HFFc6 (cell line): ENCODE measurements at regions not wholly inside any gene's neighbourhood (a gene's known extent, or its start where the extent isn't known, plus 50 kb on each side); places are given as distances from the start of the nearest gene placed in this dataset.

Experiments
- DNase-seq: peaks from one replicate; pipeline ENCODE4 v3.0.0-alpha.2; 2018
- H3K27ac Mint-ChIP-seq: 2 replicates; pipeline ENCODE4 v1.8.0; 2020; ENCODE audit warnings: mild to moderate bottlenecking, mixed read lengths
- H3K27me3 Mint-ChIP-seq: 2 replicates; pipeline ENCODE4 v1.8.0; 2021; ENCODE audit warnings: mild to moderate bottlenecking, moderate library complexity, mixed read lengths; ENCODE audit not compliant: insufficient read depth
- H3K36me3 Mint-ChIP-seq: 2 replicates; pipeline ENCODE4 v1.8.0; 2021; ENCODE audit warnings: low read depth, mixed read lengths
- H3K4me1 Mint-ChIP-seq: 2 replicates; pipeline ENCODE4 v1.8.0; 2020; ENCODE audit warnings: low read depth, mixed read lengths
- H3K4me3 Mint-ChIP-seq: 2 replicates; pipeline ENCODE4 v1.8.0; 2020; ENCODE audit warnings: mild to moderate bottlenecking, moderate library complexity, mixed read lengths
- H3K9me3 Mint-ChIP-seq: 2 replicates; pipeline ENCODE4 v1.8.0; 2020; ENCODE audit warnings: mild to moderate bottlenecking, mixed read lengths
- TF ChIP-seq, protein P1 (sequence below): fragments of 200-600 bp; sonication (generic); IDR thresholded peaks from 2 replicates; pipeline ENCODE4 v1.5.0; 2021; ENCODE audit warnings: antibody characterized with exemption, mild to moderate bottlenecking

DNA sequence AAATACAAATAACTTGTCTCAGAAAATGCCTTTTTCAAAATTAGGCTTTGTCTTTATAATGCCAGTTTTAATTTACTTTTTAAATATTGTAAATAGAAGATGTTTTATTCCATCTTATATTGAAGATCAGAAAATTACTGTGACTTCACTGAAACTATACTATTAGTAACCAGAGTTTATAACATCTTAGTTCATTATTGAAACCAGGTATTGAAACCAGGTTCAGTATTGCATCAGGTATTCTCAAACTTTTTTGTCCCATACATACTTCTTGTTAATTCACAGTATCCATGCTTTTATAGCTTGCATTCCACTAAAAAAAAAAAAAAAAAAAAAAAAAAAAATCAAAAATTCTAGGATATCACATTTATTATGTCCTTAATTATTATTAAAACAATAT is 227.5 kb downstream of the GXYLT1 start:
- Mint-ChIP-seq H3K27ac (no peak overlapping the region), H3K9me3 (no peaks in the 10 kb centered on the region; the same call in 1 of the 2 replicates), H3K27me3 (no peaks in the 10 kb centered on the region), H3K4me3 (no peak overlapping the region), H3K36me3 (no peaks in the 10 kb centered on the region), H3K4me1 (no peaks in the 10 kb centered on the region)
- no peak for DNase-seq
- TF ChIP-seq, protein P1, sequence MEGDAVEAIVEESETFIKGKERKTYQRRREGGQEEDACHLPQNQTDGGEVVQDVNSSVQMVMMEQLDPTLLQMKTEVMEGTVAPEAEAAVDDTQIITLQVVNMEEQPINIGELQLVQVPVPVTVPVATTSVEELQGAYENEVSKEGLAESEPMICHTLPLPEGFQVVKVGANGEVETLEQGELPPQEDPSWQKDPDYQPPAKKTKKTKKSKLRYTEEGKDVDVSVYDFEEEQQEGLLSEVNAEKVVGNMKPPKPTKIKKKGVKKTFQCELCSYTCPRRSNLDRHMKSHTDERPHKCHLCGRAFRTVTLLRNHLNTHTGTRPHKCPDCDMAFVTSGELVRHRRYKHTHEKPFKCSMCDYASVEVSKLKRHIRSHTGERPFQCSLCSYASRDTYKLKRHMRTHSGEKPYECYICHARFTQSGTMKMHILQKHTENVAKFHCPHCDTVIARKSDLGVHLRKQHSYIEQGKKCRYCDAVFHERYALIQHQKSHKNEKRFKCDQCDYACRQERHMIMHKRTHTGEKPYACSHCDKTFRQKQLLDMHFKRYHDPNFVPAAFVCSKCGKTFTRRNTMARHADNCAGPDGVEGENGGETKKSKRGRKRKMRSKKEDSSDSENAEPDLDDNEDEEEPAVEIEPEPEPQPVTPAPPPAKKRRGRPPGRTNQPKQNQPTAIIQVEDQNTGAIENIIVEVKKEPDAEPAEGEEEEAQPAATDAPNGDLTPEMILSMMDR = no peak

DNA sequence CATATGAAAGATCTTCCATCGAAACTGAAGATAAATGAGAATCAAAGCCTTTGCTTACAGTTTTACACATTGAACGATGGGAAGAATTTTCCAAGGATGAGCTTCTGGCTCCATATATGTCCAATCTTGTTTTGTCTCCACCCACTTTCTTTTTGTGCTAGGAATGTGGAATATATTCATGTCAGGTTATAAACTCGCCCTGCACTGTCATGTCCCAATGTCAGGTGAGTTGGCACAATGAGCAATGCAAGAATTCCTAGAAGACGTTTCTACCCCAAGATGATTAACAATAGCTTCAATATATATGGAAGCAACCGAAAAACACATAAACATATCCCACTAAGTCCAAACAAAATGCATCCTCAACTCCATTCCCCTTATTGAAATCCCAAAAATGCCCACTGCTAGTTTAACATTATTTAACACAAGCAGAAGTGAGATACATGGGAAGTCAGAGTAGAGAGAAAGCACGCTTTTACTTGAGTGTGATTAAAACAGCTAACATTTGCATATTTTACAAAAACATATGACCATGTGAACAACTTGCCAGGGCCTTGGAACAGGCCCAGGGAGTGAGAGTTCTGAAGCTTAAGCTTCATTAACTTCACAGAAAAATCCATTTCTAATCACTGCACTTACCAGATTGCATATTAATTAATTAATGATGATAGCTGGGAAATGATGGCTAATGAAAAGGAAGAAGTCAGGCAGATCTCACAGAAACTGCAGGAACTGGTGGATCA is 233.9 kb downstream of the GXYLT1 start:
- no peaks in the 10 kb centered on the region for H3K4me1 Mint-ChIP-seq
- H3K4me3 Mint-ChIP-seq = no peak overlapping the region
- H3K27me3 Mint-ChIP-seq = peaks cover 1% of the 10 kb centered on the region
- peaks cover 15% of the 10 kb centered on the region for H3K9me3 Mint-ChIP-seq
- H3K27ac Mint-ChIP-seq = no peak overlapping the region
- no peak for DNase-seq
- no peaks in the 10 kb centered on the region for H3K36me3 Mint-ChIP-seq
- TF ChIP-seq, protein P1 = no peak

DNA sequence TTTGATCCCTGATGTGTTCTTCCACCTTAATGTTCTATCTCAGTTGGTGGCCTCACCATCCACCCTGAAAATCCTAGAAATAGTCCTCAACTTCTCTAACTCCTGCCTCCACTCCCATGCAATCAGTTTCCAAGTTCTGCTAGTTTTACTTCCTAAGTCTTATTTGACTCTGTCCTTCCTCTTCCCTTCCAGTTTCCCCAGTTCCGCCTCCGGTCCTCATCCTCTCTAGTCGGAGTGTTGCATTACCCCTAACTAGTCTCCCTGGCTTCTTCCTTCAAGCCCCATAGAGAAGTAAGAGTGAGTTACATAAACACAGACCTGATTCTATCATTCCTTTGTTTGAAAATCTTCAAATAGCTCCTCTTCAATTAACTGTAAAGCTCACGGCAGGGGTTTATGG is 236.5 kb downstream of the GXYLT1 start:
- Mint-ChIP-seq H3K27ac (no peak overlapping the region), H3K4me1 (no peaks in the 10 kb centered on the region), H3K4me3 (no peak overlapping the region), H3K36me3 (no peaks in the 10 kb centered on the region), H3K9me3 (peaks cover 27% of the 10 kb centered on the region), H3K27me3 (peaks cover 1% of the 10 kb centered on the region)
- TF ChIP-seq, protein P1 = no peak
- DNase-seq = no peak

DNA sequence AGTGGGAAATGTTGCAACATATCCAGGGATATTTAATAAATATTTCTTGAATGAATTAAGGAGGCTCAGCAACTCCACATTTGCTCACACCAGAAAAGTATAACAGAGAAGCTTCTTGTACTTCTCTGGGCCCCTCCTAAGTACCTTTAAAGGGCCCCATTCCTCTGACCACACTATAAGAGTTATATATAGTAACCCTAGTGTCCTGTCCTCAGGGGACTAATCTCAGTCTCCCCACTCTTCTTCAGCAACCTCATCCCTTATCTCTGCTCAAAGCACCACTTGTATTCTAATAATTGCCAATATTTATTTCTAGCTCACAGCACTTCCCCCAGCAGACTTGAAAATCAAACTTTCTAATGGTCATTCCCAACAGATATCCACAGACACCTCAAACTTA is 237.1 kb downstream of the GXYLT1 start:
- Mint-ChIP-seq H3K27ac (no peak overlapping the region), H3K27me3 (peaks cover 1% of the 10 kb centered on the region), H3K4me3 (no peak overlapping the region), H3K9me3 (peaks cover 29% of the 10 kb centered on the region), H3K4me1 (no peaks in the 10 kb centered on the region), H3K36me3 (no peaks in the 10 kb centered on the region)
- TF ChIP-seq, protein P1 = no peak
- no peak for DNase-seq

DNA sequence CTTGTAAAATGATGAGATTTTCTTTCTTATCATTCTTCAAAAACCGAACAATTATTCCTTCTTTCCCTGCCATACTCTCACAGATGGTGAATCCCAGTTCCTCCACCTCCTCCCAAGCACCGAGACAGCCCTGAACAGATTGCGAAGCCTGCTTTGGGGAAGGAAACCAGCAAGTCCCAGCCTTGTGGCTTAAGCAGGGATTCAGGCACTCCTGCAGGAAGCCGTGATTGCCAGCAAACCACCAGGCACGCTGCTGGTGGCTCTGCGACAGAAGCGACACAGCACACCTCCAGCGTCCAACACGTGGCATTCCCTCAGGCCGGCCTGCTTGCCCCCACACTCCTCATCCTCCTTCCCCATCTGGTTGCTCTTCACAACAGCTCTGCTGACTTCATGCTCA is 237.7 kb downstream of the GXYLT1 start:
- DNase-seq = no peak
- H3K4me3 Mint-ChIP-seq = no peak overlapping the region
- H3K4me1 Mint-ChIP-seq = no peaks in the 10 kb centered on the region
- TF ChIP-seq, protein P1 = no peak
- no peaks in the 10 kb centered on the region for H3K36me3 Mint-ChIP-seq
- no peak overlapping the region for H3K27ac Mint-ChIP-seq
- peaks cover 1% of the 10 kb centered on the region for H3K27me3 Mint-ChIP-seq
- H3K9me3 Mint-ChIP-seq = peaks cover 29% of the 10 kb centered on the region
